Activated CD8-positive, alpha-beta memory T cell treated with anti-CD3 and anti-CD28 coated beads, Interleukin-2, amount 50 U/mL, for 24 hours (primary cell): ENCODE measurements at regions not wholly inside any gene's neighbourhood (a gene's known extent, or its start where the extent isn't known, plus 50 kb on each side); places are given as distances from the start of the nearest gene placed in this dataset.
"Not testable (repeated sequence)": the region's sequence is repeated elsewhere in the genome, so short reads cannot be mapped to it uniquely, and the experiment has no call there.

Experiments
- DNase-seq: peaks from one replicate; pipeline ENCODE4 v3.0.0-alpha.2; 2020; ENCODE audit errors: extremely low read depth

DNA sequence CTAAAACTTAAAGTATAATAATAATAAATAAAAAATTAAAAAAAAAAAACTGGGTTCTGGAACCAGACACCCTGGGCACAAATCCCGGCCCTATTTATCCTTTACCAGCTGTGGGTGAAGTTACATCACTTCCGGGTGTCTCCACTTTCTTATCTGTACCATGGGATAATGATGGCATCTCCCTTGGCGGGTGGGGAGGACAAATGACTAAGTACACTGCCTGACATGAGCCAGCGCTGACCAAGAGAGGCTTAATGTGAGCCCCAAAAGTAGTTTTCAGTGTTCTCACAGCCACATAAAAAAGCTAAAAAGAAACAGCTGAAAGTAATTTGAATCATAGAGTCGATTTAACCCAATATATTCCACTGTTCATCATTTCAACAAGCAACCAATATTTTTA lies 424.9 kb downstream of the SOX9 start:
- no peak for DNase-seq

GRCh38 chr17:72553051-72553755 lies 432.4 kb downstream of the SOX9 start:
- no peak for DNase-seq

- DNase-seq: no peak
These were observed 433.7 kb downstream of the SOX9 start for GRCh38 chr17:72554508-72554907.

DNA sequence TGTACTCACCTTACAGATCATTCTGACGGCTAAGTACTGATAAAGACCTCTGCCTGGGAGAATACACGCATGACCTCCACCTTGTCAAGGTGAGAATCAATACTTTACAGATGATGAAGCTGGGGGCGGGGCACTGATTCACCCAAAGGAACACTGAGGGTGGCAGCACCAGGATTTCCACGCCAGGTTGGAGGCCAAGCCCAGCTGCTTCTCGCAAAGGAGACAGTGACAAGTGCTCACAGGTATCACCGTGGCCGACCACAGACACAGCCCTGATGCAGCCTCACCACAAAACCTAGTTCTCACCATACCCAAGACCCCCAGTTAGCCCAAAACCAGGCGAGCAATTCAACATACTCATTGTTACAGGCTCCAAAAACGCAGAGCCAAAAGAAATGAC lies 434.2 kb downstream of the SOX9 start:
- no peak for DNase-seq

DNA sequence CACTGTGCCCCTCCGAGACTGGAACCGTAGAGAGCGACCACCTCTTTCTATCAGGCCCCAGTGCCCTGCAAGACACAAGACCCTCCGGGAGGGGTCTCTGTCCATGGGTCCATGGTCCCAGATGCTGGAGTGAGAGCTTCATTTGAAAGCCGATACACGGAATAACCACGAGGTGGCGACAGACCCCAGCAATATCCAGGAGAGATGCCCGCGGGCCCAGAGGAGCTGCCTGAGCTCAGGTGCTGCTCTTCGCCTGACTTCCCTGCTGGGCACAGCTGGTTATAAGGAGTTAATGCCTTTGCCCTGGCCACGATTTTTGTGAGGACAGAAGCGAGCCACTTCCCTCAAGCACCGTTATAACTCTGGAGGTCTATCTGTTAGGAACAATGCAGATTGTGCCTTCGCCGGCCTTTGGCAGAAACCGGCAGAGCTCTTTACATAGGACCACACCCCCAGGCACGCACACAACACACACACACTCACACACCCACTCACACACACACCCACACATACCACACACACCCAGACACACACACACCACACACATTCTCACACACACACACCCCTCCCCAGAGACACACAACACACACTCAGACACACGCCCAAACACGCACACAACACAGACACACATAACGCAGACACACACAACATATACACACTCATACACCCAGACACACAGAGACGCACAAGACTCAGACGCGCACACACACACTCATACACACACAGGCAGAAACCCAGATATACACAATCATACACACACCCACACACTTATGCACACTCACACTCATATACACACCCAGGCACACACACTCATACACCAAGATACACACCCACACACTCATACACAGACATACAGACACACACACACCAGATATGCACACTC lies 436.4 kb downstream of the SOX9 start:
- DNase-seq: peak; percentile 27

GRCh38 chr17:72558971-72559476 lies 438.2 kb downstream of the SOX9 start:
- no peak for DNase-seq

- no peak for DNase-seq
These were observed 439.8 kb downstream of the SOX9 start for GRCh38 chr17:72560303-72561247.

GRCh38 chr17:72561266-72561665 lies 440.4 kb downstream of the SOX9 start:
- no peak for DNase-seq

DNA sequence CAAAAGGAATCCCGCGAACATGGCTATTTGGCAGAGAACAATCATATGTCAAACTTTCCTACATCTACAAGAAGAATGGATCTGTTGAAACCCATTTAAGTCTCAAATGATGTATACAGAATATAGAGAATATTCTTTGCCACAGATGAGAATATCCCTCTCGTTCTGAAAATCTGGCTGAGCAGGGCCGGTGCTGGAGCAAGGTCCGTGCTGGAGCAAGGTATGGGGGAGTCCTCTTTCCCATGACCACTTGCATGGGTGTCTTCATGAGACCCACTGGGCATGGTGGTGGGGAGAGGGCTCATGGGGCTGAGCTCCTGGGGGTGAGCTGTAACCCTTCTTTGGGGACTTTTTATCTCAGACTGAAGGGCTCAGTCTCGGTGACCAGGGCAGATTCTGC lies 440.9 kb downstream of the SOX9 start:
- no peak for DNase-seq

- DNase-seq: no peak
These were observed 441.9 kb downstream of the SOX9 start for GRCh38 chr17:72562615-72563188.

GRCh38 chr17:72563952-72564351 lies 443.1 kb downstream of the SOX9 start:
- no peak for DNase-seq

- DNase-seq: no peak
These were observed 444.2 kb downstream of the SOX9 start for GRCh38 chr17:72565006-72565405.

DNA sequence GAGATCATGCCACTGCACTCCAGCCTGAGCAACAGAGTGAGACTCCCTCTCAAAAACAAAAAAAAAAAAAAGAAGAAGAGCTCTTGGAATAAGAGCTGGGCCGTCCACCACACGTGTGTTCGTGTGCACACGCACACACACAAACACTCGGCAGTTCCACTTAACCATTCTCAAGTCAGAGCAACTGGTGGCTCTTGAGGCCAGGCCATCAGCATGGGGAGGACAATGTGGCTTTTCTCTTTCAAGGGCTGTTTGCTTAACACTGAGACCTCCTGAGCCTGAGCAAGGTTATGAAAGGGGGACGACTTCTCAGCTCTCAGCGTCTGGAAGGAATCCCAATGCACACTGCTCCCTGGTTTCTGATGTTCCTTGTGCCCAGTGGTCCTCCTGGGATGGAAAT lies 444.9 kb downstream of the SOX9 start:
- DNase-seq: no peak

DNA sequence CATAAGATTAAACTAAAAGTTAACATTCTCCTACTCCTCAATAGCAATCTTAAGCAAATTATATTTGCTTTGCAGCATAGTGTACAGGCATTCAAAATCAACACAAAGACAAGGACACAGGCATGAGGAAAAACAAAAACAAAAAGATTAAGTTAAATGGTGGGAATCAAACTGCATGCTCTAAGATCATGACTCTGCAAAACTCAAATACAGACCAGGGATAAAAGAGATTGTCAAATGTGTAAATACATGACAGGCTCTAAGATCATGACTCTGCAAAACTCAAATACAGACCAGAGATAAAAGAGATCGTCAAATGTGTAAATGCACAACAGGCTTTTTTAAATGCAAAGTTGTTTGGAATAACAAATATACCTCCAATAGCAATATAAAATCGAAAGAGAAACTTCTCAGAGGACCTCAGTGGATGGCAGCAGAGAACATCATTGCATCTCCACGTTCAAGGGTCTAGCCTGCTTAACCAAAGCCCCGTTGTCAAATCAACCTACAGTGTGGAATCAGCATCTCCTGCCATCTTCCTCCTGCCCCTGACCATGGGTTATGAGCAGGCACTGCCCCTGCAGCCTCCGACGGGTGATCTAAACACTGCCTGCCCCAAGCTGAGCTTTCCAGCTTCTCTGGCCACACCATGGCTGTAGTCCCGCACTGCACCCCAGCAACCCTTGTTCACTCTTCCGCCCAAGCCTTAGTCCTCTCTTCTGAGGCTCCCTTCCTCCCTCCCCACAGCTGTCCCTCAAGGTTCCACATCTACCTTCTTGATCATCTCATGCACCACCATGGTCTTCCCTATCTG lies 446.1 kb downstream of the SOX9 start:
- no peak for DNase-seq

GRCh38 chr17:72567774-72568173 lies 447.0 kb downstream of the SOX9 start:
- DNase-seq: no peak

DNA sequence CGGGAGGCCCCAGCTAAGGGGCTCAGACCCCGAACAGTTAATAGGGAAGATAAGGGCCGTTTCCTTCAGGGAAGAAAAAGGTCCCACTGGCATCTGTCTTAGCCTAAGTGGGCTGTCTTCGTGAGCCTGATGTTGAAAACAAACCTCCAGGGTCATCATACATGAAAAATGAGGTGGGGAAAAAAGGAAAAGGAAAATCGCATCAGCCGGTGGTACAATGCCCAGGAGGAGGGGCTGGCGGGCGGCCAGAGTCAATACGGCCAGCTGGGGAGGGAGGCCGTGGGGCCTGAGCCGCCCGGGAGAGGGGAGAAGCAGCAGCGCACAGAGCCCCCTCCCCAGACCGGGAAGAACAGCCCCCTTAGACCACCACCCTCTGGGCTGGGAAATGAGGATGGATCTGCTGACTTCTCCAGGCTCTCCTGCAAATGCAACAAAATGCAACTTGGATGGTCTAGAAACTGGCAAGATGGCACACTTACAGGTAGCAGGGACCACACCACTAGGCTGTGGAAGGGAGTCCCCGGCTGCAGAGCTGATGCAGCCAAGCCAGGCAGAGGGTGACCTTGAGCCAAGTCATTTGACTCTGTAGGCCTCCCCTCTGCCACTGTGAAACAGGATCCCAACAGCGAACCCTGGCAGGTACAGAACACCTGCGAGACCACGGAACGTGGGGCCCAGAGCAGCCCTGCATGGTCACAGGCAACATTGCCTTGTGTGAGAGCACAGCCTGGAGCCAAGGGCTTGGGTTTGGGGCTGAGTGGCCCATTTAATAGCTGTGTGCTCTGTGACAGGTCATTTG lies 448.5 kb downstream of the SOX9 start:
- DNase-seq: no peak

- no peak for DNase-seq
These were observed 451.1 kb downstream of the SOX9 start for GRCh38 chr17:72571813-72572396.

- DNase-seq: no peak
These were observed 452.0 kb downstream of the SOX9 start for GRCh38 chr17:72572604-72573491.

- DNase-seq: not testable (repeated sequence)
These were observed 452.6 kb downstream of the SOX9 start for GRCh38 chr17:72573492-72573801.
